ENCODE measurements at regions not wholly inside any gene's neighbourhood (a gene's known extent, or its start where the extent isn't known, plus 50 kb on each side); places are given as distances from the start of the nearest gene placed in this dataset.

DNA sequence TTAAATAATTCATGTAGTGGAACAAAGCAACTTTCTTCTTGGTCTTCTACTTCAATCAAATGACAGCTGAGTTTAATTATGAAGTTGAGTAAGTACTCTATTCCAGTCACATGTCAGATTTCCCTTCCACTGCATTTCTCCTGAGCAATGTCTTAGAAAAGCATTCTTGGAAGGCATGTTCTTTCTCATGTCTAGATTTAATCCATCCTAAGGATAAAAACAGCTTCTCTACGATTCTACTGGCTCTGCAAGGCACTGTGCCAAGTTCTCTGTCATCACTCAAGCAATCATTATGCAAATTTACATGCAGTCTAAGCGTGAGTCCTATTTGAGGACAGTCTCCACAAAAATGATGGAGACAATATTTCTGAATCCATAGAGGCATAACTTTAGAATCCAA lies 142.4 kb downstream of the YIPF5 start:
- Histone ChIP-seq H3K27ac (no peak overlapping the region), H3K4me3 (peak overlapping the region; percentile 20)
- DNase-seq (ENCODE audit: low spot score): no peak
- TF ChIP-seq, protein P1, sequence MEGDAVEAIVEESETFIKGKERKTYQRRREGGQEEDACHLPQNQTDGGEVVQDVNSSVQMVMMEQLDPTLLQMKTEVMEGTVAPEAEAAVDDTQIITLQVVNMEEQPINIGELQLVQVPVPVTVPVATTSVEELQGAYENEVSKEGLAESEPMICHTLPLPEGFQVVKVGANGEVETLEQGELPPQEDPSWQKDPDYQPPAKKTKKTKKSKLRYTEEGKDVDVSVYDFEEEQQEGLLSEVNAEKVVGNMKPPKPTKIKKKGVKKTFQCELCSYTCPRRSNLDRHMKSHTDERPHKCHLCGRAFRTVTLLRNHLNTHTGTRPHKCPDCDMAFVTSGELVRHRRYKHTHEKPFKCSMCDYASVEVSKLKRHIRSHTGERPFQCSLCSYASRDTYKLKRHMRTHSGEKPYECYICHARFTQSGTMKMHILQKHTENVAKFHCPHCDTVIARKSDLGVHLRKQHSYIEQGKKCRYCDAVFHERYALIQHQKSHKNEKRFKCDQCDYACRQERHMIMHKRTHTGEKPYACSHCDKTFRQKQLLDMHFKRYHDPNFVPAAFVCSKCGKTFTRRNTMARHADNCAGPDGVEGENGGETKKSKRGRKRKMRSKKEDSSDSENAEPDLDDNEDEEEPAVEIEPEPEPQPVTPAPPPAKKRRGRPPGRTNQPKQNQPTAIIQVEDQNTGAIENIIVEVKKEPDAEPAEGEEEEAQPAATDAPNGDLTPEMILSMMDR (IDR thresholded peaks at IDR 0.05): no peak

DNA sequence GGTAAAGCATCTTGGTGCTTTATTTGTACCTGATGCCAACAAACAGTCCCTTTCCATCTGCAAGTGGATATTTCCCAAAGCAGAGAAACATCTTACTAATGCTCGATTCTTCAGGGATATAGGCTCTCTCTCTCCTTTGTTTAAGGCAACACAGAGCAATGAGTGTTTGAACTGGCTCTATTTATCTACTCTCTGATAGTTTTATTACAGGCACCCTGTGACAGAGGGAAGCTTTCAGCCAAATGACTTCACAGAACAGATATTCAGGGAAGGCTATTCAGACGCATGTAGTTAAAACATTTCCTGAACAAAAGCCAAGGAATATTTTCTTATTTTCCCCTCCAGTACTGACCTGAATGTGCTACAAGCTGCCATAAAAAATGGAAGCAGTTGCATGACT lies 141.8 kb downstream of the YIPF5 start:
- peak overlapping the region in 1 of 2 donors; percentile 36 for H3K27ac ChIP-seq
- no peak for DNase-seq (ENCODE audit: low spot score)

DNA sequence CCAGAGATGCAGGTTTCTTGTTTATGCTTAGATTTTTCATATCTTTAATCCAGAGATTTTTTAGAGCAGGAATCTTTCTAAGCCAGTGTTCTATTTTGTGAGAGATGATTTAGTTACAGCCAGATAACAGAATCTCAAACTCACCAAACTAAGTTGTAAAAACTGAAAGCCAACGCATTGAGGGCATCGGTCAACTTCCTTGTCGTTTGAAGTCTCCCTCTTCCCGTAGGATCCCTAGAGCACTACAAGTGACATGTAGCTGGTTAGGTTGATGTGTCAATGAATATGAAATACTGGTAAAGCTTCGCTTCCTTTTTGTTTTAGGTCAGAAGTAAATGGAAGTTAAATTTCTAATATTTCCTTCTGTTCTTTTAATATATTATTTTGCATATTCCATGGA lies 139.6 kb downstream of the YIPF5 start:
- TF ChIP-seq, protein P1 (IDR thresholded peaks at IDR 0.05): no peak
- H3K27ac ChIP-seq: no peak overlapping the region
- no peak for DNase-seq (ENCODE audit: low spot score)
- no peak overlapping the region for H3K4me3 ChIP-seq

More for the DNA sequence above, 141.8 kb downstream of the YIPF5 start:
- H3K4me3 ChIP-seq: peak overlapping the region; percentile 20
- TF ChIP-seq, protein P1 (IDR thresholded peaks at IDR 0.05): no peak

DNA sequence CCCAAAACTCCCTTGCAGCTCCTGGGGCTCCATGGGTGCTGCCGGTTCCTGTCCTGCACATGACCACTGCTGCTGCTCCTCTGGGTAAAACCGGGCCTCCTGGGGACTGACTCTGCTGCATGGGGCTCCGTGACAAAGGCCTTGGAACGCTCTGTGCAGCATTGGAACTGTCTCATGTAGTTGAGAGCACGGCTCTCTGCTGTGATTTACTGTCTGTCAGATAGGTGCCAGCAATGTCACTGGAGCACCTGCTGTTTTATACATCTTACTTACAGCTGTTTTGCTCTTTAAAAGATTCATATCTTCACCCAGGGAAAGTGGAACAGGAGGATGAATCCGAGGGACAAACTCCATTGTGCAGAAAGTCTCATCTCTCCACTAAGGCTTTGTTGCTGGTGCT lies 138.1 kb downstream of the YIPF5 start:
- Histone ChIP-seq H3K27ac (no peak overlapping the region), H3K4me3 (no peak overlapping the region)
- DNase-seq (ENCODE audit: low spot score): no peak
- TF ChIP-seq, protein P1 (IDR thresholded peaks at IDR 0.05): no peak

DNA sequence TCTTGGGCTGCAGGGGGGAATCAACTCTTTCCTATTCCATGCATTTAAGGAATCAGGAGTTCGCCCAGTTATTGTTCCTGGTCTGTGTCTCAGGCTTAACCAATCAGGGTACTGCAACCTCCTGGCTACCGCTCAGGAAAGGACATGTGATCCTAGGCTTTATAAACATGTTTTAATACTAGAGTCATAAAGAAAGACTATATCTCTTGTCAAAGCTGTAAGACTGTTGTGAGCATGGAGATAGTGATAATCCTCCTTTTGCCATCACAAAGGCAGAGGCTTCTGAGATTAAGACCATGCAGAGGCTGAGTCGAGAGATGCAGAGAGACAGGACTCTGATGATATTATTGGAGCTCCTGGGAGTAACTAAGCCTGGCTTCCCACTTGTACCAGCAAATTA lies 137.0 kb downstream of the YIPF5 start:
- Histone ChIP-seq H3K4me3 (no peak overlapping the region), H3K27ac (no peak overlapping the region)
- TF ChIP-seq, protein P1 (IDR thresholded peaks at IDR 0.05): no peak
- no peak for DNase-seq (ENCODE audit: low spot score)

DNA sequence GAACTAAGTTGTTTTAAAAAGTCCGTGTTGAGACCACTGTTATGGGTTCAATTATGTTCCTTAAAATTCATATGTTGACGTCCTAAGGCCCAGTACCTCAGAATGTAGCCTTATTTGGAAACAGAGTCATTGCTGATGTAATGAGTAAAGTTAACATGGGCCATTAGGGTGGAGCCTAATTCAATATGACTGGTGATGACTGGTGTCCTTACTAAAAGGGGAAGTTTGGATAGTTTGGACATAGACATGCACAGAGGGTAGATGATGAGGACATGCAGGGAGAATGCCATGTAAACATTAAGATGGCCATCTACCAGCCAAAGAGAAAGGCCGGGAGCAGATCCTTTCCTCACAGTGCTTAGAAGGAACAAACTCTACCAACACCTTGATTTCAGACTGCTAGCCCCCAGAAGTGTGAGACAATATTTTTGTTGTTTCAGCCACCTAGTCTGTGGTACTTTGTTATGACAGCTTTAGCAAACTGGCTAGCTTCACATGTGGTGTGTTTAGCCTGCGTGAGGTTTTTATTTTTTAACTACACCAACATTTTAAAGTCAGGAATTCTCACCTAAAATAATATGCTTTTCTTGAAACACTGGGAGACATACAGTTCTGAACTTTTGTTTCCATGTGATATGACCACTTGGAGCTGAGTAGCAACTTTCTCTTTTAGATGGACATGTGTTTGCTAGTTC lies 135.3 kb downstream of the YIPF5 start:
- TF ChIP-seq, protein P1 (IDR thresholded peaks at IDR 0.05): no peak

DNA sequence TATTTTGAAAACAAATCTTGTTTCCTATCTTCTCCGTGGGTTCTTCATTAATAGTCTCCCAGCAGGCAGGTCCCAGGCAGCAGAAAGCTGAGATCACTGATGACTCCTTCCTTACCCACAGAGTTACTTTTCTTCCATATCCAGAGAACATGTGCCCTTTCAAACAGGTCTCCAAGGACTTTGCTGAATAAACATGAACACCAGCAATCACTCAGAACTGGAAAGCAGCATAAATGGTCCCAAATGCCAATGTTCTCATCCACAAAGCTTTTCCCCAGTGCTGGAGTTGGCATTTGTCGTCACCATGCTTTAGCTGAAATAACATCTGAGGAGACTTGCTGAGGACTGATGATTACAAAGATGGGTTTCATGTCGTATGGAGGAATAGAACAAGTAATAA lies 134.0 kb downstream of the YIPF5 start:
- DNase-seq (ENCODE audit: low spot score): no peak
- no peak overlapping the region for H3K27ac ChIP-seq
- no peak overlapping the region for H3K4me3 ChIP-seq

More for the DNA sequence above, 135.3 kb downstream of the YIPF5 start:
- Histone ChIP-seq H3K27ac (no peak overlapping the region), H3K4me3 (no peak overlapping the region)
- no peak for DNase-seq (ENCODE audit: low spot score)

More for the DNA sequence above, 134.0 kb downstream of the YIPF5 start:
- TF ChIP-seq, protein P1 (IDR thresholded peaks at IDR 0.05): no peak
